ENCODE measurements at regions not wholly inside any gene's neighbourhood (a gene's known extent, or its start where the extent isn't known, plus 50 kb on each side); places are given as distances from the start of the nearest gene placed in this dataset.

DNA sequence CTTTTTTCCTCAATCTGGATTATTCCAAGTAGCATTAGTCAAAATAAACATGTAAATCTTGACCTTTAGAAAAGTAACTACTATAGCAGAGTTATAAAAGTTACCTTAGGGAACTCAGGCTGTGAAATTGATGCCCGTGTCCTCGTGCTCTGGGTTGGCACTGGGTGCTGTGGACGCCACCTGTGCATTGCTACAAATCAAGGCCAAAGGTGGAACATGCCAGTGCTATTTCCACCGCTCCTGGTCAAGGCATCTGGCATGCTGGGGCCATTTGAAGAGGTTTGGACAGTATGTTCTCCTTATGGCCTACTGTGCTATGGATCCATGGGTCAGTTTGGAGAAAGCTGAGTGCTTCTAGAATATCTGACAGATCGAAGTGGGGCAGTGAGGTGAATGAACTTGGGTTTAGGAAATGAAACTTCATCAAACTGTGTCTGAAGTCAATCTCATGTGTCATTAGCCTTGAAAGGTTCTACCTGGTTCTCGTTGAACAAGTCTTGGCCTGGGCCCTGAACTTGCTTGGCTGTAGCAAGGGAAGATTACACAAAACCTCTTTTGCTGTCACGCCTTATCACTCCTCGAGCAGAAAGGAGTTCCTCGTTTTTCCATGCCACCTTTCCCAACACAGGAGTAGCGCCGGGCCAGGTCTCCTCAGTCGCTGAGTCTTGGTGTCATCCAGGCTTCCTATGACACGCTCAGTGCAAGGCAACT lies 397.6 kb upstream of the RGMA start:
- no peak for DNase-seq (ENCODE audit: low read depth in 2 of 2)

DNA sequence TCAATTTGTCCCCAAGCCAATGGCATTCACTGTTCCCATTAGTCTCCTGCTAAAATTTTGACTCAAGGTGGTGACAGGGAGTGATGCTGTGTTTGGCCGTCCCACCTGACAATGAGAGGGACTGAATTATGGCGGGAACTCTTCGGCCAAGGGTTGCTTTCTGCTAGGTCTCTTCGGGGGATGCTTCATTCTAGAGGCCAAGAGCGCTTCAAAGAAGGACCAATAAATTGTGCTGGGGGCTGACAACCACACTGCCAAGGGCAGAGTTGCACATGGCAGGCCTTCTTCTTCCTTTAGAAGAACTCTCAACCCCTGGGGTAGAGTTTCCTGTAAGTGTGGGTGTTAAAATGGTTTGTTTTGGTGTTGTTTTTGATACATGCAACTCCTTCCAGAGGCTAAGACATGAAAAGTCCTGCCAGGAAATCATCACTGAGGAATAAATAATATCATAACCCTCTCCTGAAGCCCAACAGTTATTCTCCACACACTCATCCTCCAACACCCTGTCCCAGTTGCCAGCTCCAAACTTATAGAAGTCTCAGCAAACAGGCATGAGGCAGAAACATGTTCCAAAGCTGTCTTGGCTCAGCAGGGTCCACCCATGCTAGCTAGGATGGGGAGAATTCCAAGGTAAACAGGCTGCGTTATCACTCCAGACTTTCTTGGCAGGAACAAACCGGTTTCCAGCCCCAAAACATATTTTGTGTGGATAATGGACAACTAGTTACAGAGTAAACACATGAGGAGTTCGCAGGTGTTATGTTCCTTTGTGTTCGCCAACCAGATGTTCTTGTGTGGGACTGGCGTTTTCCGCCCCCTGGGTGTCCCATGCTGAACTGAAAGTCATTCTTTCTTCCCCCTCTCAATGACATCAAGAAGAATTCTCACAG lies 396.7 kb upstream of the RGMA start:
- no peak for DNase-seq (ENCODE audit: low read depth in 2 of 2)

DNA sequence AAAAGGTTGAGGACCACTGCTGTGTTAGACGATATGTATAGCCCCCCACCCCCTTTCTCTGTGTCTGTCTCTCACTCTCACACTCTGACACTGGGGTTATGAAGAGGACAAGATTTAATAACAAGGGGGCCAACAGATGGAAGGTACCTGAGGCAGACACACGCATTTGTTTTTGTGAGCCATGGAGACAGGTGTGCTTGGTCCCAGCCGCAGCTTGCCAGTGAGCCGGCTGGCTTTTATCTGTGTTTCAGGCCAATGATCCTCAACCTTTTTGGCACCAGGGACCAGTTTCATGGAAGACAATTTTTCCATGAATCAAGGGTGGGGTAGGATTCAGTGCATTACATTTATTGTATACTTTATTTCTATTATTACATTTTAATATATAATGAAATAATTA lies 394.9 kb upstream of the RGMA start:
- no peak for DNase-seq (ENCODE audit: low read depth in 2 of 2)

DNA sequence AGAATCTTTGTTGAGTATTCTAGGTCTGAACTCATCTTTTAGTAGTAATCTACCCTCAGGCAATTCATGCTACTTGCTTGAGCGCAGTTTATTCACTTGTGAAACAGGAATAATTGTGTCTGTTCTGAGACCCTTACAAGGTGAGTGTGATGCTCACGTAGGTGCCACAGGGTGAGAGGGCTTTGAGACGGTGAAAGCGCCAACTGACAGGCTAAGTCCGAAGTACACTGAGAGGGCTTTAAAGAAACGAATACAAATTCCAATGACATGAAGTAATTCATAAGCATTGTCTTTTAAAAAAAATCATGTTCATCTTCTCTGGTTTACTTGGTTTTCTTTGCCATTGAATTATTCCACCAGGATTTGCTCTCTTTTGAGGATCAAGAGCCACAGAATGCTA lies 393.7 kb upstream of the RGMA start:
- no peak for DNase-seq (ENCODE audit: low read depth in 2 of 2)

DNA sequence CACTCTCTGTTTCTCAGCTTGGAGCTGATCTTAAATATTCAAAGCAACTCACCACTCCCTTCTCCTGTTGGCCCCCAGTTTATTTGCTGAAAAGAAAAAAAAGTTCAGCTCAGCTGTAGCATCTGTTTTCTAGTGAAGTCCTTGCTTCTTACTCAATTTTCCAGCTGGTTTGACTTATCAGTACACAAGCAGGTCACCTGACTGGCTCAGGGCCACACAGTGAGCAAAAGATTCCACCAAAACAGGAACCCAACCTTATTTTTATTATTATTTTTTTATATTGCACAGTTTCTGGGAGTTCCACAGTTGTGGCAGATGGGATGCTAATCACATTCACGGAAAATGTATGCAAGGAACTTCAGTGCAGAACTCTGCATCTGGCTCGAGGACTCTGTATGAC lies 390.7 kb upstream of the RGMA start:
- DNase-seq (ENCODE audit: low read depth in 2 of 2) = no peak

DNA sequence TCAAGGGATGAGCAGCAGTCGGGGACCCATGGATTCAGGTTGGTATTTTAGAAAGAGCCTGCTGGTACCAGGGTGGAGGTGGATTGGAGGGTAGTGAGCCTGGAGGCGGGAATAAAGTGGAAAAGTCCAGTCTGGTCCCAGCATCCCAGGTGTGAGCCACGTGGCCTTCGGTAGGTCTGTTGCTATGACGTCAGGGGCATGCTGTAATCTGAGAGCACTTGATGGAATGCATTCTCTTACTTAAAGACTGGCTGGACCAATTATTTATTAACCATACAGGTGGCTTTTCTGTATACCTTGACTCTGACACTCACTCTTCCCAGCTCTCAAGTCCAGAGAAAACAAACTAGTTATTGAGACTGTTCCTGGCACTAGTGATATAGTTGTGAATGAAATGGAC lies 389.9 kb upstream of the RGMA start:
- no peak for DNase-seq (ENCODE audit: low read depth in 2 of 2)

DNA sequence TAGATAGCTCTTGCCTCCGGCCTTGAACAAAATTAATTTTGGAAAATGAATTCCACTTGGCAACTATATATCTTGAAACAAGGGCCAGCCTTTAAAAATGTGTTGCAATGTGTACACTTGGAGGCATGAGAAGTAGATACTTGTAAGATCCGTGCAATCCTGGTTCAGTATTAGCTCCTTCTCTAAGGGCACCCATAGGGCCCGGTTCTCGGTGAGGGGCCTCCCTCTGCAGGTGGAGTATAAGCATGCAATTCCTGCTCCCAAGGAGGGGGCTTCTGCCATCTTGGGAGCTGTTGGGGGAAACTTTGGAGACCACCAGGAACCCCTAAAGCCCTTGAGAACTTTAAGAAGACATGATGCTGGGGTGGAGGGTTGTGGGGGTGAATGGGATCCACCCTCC lies 388.7 kb upstream of the RGMA start:
- DNase-seq (ENCODE audit: low read depth in 2 of 2) = no peak

DNA sequence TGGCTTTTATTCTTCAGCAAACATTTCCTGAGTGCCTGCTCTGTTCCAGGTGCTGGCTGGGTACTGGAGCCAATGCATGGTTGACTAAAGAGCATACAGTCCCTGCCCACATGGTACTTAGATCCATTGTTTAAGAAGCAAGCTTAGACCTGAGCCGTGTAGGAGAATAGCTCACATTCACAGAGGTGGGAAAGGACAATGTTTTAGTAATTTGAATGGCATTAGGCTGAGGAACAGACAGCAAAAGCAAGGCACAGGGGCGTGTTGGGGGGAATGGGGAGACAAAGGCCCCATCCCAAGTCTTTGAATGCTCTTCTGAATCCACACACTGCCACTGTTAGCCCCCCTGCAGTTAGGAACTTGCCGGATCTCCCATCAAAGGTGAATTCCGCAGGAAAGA lies 388.2 kb upstream of the RGMA start:
- no peak for DNase-seq (ENCODE audit: low read depth in 2 of 2)

DNA sequence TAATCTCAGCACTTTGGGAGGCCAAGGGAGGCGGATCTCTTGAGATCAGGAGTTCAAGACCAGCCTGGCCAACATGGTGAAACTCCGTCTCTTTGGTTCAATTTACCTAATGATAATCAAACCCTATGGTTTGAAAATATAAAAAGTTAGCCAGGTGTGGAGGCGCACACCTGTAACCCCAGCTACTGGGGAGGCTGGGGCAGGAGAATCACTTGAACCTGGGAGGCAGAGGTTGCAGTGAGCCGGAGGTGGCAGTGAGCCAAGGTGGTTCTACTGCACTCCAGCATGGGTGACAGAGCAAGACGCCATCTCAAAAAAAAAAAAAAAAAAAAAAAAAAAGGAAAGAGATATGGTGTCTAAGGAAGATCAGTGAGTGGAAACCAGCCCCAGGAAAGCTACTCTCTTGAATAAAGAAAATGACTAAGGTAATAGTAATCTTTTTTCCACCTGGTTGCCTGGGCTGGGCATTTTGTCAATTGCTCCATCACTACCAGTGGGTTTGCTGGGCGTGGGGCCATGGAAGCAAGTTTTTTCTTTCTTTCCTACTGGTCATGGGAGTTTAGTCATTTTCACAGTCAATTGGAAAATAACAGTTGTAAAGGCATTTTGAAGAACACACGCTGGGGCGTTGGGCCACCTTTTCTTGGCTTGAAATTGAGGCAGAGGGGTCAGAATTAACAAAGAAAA lies 387.6 kb upstream of the RGMA start:
- DNase-seq (ENCODE audit: low read depth in 2 of 2) = no peak

DNA sequence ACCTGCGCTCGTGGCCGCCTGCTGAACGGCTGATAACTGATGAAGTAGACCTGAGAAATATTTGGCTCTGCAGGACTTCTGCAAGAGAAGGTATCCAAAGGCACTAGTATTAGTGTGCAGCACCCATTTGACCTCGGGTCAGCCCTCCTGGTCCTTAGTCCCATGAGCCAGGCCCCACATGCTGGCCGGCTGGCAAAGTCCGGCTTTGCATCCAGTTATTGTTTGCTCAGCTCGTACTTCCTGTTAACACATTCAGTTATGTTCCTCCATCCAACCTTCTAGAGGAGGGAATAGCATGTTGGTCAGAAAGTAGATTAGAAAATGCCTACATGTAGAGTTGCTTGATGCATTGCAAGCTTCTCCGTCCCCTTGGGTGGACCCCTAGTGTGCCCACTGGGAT lies 385.7 kb upstream of the RGMA start:
- no peak for DNase-seq (ENCODE audit: low read depth in 2 of 2)

DNA sequence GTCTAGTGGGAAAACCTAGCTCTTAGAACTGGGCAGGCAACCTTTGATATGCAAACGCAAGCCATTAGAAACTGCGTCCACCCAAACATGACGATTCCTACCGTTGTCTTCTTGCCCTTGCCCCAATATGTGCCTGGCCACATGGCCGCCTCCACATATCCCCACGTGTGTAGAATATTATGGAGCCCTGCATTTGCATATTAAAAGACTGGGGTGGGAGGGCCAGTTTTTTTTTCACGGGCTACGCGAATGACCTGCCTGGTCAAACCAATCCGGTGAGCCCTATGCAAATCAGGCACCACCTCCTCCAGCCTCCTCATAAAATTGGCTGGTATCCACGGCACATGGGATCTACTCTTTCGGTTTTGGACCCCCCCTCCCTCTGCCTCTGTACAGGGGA lies 381.0 kb upstream of the RGMA start:
- DNase-seq (ENCODE audit: low read depth in 2 of 2) = no peak

DNA sequence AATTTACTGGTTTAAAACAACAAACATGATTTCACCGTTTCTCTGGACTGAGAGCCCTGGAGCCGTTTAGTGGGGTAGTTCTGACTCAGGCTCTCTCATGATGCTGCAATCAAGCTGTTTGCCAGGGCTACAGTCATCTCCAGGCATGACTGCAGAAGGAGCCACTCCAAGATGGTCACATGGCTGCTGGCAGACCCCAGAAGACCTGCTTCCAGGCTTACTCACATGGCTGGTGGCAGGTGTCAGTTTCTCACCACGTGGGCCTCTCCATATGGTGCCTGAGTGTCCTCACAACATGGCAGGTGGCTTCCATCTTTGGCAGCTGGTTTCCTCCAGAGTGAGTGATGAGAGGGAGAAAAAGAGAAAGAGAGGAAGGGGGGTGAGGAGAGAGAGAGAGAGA lies 378.3 kb upstream of the RGMA start:
- DNase-seq (ENCODE audit: low read depth in 2 of 2) = no peak

DNA sequence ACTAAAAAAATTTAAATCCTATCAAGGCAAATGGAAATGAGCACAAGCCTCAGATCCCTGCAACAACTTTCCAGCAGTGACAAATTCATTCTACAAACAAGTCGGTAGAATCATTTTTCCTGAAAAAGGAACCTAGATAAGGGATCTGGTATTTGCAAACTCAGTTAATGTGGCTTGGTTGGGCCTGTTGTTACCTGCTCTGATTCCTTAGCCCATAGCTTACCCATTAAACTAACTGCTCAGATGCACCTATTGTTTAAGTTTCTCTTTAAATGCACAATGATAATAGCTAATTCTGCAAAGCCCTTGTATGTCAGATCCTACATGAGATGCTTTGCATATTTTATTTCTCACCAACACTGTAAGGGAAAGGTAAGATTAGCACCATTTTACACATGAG lies 377.4 kb upstream of the RGMA start:
- DNase-seq (ENCODE audit: low read depth in 2 of 2) = no peak

DNA sequence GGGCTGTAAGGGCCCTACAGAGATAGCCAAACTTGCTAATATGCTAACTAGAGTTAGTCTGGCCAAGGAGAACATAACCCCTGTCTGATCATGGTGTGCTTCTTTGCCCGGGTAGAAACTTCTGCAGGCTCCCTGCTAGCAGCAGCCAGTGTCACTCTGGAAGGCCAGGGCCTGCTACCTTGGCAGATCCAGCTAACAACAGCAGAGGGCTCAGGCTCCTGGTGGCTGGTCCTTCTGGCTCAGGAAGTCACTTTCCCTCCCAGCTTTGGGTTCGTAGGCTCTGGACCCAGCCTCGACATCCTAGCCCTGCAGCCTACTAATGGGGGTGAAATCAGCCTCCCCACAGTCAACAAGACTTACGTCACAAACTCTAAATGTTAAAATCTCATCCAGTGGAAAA lies 373.7 kb upstream of the RGMA start:
- DNase-seq (ENCODE audit: low read depth in 2 of 2) = no peak

DNA sequence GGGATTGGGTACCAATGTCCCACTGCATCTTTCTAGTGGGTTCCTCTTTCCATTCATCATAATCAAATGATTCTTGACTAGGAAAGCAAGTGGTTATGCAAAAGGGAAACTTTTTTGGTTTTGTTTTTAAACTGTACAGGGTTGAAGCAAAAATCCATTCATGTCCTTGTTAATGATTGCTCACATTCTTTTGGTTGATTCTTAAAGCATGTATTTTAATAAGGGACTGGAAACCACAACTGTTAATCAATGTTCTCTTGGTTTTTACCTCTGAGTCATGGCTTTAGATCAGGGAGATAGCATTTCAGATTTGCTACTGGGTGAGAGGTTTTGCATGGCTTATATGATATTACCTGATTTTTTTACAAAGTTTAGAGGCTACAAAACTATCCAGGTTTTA lies 371.7 kb upstream of the RGMA start:
- no peak for DNase-seq (ENCODE audit: low read depth in 2 of 2)

DNA sequence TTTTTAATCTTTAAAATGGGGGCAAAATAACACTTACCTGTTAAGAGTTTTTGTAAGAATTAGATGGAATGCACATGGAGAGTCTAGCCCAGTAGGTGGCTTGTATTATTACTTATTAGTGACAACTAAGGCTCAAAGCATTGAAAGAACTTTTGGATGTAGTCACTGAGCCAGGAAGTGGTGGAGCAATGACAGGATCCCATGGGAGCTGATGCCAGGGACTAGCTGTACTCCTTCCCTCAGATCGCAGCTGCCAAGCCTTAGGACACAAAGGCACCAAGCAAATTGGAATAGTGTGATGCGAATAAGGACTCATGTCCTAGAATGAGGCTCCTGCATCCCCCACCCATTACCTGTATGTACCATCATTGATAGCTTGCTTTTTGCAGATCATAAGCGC lies 370.4 kb upstream of the RGMA start:
- DNase-seq (ENCODE audit: low read depth in 2 of 2) = no peak

DNA sequence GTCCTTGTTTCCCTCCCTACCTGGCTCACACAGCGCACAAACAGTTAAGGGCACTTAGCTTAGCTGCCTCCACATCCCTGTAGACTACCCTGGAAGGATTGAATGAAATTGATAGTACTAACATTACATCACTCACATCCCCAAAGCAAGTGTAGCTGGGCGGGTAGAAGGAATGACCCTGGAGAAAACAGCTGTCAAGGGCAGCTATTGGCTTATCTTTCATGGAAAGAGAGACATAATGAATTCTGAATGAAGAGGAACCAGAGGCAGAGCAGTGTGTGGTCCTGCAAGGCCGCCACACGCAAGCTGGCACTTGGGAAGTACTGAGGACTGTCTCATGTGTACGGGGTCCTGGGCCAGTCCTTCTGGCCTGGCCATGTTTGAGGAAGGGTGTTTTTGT lies 369.6 kb upstream of the RGMA start:
- no peak for DNase-seq (ENCODE audit: low read depth in 2 of 2)

DNA sequence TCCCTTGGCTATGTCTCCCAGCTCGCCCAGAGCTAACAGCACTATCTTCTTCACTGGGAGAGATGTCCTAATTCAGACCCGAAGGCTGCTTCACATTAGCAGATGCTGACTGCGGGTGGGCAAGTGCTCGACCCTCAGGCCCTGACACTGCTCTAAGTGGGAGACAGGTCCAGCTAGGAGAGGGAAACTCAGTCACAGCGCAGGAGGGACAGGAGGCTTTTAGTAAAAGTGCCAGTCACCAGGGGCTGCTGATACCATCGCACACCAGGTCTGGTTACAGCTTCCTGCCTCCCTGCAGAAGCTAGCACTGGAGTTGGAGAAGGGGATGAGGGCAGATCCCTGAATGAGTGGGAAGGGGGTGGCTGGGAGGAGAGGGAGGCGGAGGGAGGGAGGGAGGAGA lies 365.8 kb upstream of the RGMA start:
- DNase-seq (ENCODE audit: low read depth in 2 of 2) = no peak

DNA sequence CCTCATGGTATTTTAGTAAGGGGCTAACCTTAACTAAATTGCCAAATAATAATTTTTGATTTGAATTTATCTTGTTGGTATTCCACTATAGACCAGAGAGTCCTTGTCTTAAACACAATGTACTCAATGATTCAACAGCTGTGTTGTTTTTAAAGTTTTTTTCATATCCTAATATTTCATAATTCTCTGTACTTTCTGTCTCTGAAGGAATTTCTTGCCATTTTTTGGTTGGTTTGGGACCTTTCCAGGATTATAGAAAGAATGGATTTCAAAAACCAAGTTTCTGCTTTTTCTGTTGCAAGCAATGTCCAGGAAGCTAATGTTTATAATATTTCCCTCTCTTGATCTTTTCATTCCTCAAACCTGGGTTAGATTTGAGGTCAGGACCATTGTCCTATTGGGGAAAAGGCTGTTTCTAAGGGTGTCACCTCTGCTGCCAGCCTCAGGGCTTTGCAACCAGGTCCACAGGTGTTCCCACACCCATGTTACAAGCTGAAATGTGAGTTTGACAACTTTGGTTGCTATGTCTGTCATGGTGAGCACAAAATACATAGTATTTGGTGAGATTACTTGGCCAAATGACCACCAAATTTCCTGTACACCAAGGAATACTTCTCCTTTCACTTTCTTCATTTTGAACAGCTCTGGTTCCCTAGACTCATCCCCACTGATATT lies 363.7 kb upstream of the RGMA start:
- no peak for DNase-seq (ENCODE audit: low read depth in 2 of 2)

DNA sequence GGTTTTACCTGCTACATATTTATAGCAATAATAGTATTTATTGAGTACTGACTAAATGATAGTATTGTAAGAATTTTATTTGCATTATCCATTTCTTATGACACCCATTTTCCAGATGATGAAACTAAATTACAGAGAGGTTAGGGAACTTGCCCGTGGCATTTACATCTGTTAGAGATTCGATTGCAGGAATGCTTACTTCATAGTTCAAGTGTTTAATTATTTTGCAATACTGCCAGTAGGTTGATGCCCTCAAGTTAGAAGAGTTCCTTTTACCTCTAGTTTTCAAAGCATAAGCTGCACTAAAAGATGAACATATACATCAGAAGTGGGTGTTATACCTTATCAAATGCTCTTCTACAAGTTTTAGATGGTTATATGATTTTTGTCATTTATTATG lies 362.8 kb upstream of the RGMA start:
- DNase-seq (ENCODE audit: low read depth in 2 of 2) = no peak

DNA sequence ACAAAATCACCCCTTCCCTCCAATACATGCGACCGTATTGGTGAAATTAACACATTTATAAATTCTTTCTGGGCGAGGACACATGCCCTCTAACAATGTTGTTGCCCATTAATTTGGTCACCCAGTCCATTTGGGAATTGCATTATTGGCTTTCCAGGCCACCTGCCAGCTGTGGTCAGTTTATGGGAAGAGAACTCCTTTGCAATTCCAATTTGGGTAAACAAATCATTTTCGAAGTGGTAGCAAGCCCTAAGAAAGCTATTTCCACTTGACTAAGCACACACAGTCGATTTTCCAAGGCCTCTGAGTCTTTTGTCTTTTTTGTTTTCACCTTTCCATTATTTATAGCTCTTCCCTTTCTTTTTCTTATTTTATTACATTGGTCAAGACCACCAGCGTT lies 362.3 kb upstream of the RGMA start:
- DNase-seq (ENCODE audit: low read depth in 2 of 2) = no peak

DNA sequence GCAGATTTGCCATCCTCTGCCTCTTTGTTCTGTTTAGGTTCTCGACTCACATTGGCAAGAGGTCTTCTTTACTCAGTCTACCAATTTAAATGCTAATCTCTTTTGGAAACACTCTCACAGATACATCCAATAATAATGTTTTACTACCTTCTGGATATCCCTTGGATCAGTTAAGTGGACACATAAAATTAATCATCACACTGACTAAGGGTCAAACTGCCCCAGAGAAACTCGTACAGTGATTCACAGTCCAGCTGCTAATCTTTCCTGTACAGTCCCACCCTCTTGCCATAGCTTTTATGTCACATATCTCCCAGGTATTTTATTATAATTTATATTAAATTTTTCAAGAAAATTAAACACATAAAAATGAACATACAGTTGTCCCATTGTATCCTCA lies 360.8 kb upstream of the RGMA start:
- no peak for DNase-seq (ENCODE audit: low read depth in 2 of 2)
